ENCODE measurements at regions not wholly inside any gene's neighbourhood (a gene's known extent, or its start where the extent isn't known, plus 50 kb on each side); places are given as distances from the start of the nearest gene placed in this dataset.

DNA sequence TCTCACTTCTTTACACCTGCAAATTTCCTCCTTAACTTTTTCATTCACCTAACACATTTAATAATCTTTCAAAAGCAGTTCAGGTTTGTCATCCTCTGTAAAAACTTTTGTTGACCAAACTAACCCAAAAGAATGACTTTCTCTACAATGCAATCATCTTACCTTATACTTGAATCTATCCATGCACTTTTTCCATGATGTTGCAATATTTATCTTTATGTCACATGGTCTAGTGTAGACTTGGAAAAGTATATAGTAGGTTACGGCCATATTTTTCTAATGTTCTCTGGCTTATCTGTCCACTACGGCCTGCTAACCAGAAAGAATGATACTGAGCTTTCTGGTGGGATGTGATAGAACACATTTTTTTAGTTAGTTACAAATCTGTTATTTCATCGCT is 431.0 kb upstream of the SOX9 start:
- H3K9me3 ChIP-seq, result no peaks in the 10 kb centered on the region
- H3K4me1 ChIP-seq (replicated peaks), result no peaks in the 10 kb centered on the region
- no peak overlapping the region for H3K4me3 ChIP-seq
- WGBS, result 88% methylated on average over 3 of the region's 3 CpGs
- no peaks in the 10 kb centered on the region for H3K27me3 ChIP-seq (replicated peaks; ENCODE audit: insufficient read depth)
- intact Hi-C loops (cut with DNase I), result no loop called here
- H3K27ac ChIP-seq, result no peak overlapping the region
- H3K36me3 ChIP-seq, result no peaks in the 10 kb centered on the region
- DNase-seq (ENCODE audit: low spot score), result no peak
- TF ChIP-seq POLR2AphosphoS5 (IDR thresholded peaks at IDR 0.05) (no peak), POLR2A (IDR thresholded peaks at IDR 0.05) (no peak)
- TF ChIP-seq, protein P1, sequence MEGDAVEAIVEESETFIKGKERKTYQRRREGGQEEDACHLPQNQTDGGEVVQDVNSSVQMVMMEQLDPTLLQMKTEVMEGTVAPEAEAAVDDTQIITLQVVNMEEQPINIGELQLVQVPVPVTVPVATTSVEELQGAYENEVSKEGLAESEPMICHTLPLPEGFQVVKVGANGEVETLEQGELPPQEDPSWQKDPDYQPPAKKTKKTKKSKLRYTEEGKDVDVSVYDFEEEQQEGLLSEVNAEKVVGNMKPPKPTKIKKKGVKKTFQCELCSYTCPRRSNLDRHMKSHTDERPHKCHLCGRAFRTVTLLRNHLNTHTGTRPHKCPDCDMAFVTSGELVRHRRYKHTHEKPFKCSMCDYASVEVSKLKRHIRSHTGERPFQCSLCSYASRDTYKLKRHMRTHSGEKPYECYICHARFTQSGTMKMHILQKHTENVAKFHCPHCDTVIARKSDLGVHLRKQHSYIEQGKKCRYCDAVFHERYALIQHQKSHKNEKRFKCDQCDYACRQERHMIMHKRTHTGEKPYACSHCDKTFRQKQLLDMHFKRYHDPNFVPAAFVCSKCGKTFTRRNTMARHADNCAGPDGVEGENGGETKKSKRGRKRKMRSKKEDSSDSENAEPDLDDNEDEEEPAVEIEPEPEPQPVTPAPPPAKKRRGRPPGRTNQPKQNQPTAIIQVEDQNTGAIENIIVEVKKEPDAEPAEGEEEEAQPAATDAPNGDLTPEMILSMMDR (IDR thresholded peaks at IDR 0.05), result no peak

DNA sequence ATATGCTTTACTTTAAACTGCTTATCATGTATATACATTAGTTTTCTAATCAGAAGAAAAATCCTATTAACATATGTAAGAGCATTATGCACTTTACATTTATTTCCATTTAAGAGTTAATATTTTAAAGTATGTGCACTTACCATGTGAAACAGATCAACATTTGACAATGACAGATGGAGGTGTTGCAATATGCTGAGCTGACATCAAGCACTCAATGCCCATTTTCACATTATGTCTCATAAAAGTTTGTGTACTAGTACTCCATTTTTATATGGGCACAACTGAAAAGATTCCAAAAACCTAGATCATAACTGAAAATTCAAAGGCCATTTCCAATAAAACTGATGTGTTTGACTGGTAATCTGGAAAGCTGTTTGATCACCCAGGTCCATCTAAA is 420.9 kb upstream of the SOX9 start:
- intact Hi-C loops (cut with DNase I), result no loop called here
- H3K4me1 ChIP-seq (replicated peaks), result no peaks in the 10 kb centered on the region
- DNase-seq (ENCODE audit: low spot score), result no peak

DNA sequence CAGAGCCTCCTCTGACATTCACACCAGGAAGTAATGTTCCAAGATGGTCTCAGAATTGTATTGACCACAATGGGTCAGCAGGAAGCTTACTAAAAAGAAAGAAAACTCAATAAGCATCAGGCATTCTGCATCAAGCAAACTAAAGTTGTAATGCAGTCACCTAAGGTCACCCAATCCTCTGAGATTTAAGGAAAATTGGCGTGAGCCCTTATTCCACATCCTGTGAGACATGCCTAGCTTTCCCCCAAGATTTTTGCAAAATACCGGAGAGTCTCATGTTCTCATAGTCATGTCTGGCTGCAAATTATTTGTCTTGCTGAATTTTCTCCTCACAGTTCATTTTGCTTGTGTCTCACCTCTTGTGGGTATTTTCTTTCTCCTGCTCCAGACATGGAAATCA is 417.1 kb upstream of the SOX9 start:
- no peaks in the 10 kb centered on the region for H3K27me3 ChIP-seq (replicated peaks; ENCODE audit: insufficient read depth)
- intact Hi-C loops (cut with DNase I), result no loop called here
- no peak overlapping the region for H3K4me3 ChIP-seq
- TF ChIP-seq, protein P1 (IDR thresholded peaks at IDR 0.05), result no peak
- no peak for TF ChIP-seq POLR2AphosphoS5 (IDR thresholded peaks at IDR 0.05)
- H3K4me1 ChIP-seq (replicated peaks), result no peaks in the 10 kb centered on the region
- 85% methylated on average over 2 of the region's 2 CpGs for WGBS
- no peak overlapping the region for H3K27ac ChIP-seq
- H3K36me3 ChIP-seq, result no peaks in the 10 kb centered on the region
- no peak for DNase-seq (ENCODE audit: low spot score)
- H3K9me3 ChIP-seq, result no peaks in the 10 kb centered on the region

More for the DNA sequence above, 420.9 kb upstream of the SOX9 start:
- no peaks in the 10 kb centered on the region for H3K27me3 ChIP-seq (replicated peaks; ENCODE audit: insufficient read depth)
- no peak overlapping the region for H3K27ac ChIP-seq
- H3K36me3 ChIP-seq, result no peaks in the 10 kb centered on the region
- H3K9me3 ChIP-seq, result no peaks in the 10 kb centered on the region
- TF ChIP-seq POLR2A (IDR thresholded peaks at IDR 0.05), result no peak
- no peak for TF ChIP-seq POLR2AphosphoS5 (IDR thresholded peaks at IDR 0.05)
- TF ChIP-seq, protein P1 (IDR thresholded peaks at IDR 0.05), result no peak
- no peak overlapping the region for H3K4me3 ChIP-seq

DNA sequence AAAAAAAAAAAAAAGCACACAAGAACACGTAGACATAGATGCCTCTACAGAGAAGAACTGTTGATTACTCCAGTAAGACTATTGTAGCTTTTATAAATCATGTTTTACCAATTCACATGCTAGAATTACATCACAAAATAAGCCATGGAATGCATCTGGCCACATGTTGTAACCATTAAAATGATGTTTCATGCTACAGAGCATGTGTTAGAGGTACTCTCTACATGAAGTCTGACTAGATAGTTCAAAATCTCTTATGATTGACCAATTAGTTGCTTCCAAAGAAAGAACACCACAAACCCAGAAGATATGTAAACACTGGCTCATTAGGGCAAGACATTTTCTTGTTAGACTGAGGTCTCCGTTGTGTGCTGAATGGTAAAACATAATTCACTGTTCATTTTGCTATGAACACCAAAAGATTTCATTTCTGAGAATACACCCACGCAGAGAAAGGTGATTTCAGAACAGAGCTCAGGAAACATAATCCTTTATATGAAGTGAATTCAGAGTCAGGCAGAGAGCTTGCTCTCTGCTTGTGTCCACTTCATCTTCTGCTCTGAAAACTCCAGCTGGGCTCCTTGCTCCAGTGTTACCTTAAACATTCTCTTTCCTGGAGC is 411.4 kb upstream of the SOX9 start:
- Histone ChIP-seq H3K27ac (no peak overlapping the region), H3K27me3 (replicated peaks; ENCODE audit: insufficient read depth) (no peaks in the 10 kb centered on the region), H3K4me1 (replicated peaks) (no peaks in the 10 kb centered on the region), H3K9me3 (no peaks in the 10 kb centered on the region), H3K4me3 (no peak overlapping the region), H3K36me3 (no peaks in the 10 kb centered on the region)
- 61% methylated on average over 3 of the region's 3 CpGs for WGBS
- TF ChIP-seq POLR2A (IDR thresholded peaks at IDR 0.05) (no peak), POLR2AphosphoS5 (IDR thresholded peaks at IDR 0.05) (no peak)
- TF ChIP-seq, protein P1 (IDR thresholded peaks at IDR 0.05), result no peak
- DNase-seq (ENCODE audit: low spot score), result no peak
- intact Hi-C loops (cut with DNase I), result no loop called here

DNA sequence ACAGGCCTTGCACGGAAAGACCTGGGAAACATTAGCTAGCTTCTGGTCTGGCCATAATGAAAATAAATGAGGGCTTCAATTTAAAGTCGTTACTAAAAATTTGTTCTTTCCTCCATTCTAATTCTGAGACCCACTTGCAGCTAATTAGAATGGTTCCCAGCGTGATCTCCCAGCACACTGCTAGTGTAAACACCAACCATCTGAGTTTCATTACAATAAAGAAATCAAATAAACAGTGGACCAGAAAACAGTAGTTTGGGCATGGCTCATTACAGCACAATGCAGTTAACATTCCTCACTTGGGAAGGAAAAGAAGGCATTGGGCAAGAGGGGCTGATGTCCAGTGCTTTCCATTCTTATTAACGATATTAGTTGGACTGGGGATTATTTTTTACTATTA is 410.9 kb upstream of the SOX9 start:
- Histone ChIP-seq H3K36me3 (no peaks in the 10 kb centered on the region), H3K27ac (no peak overlapping the region), H3K9me3 (no peaks in the 10 kb centered on the region), H3K4me1 (replicated peaks) (no peaks in the 10 kb centered on the region), H3K27me3 (replicated peaks; ENCODE audit: insufficient read depth) (no peaks in the 10 kb centered on the region), H3K4me3 (no peak overlapping the region)
- WGBS, result 57% methylated on average over 4 of the region's 4 CpGs
- DNase-seq (ENCODE audit: low spot score), result no peak
- intact Hi-C loops (cut with DNase I), result no loop called here
- TF ChIP-seq POLR2A (IDR thresholded peaks at IDR 0.05), result no peak
- no peak for TF ChIP-seq POLR2AphosphoS5 (IDR thresholded peaks at IDR 0.05)
- TF ChIP-seq, protein P1 (IDR thresholded peaks at IDR 0.05), result no peak
